GM21367 (cell line): ENCODE measurements at regions not wholly inside any gene's neighbourhood (a gene's known extent, or its start where the extent isn't known, plus 50 kb on each side); places are given as distances from the start of the nearest gene placed in this dataset.
"Not testable (repeated sequence)": the region's sequence is repeated elsewhere in the genome, so short reads cannot be mapped to it uniquely, and the experiment has no call there.

Experiments used
- ATAC-seq: cut with Tn5 transposase; IDR thresholded peaks from one replicate; pipeline ENCODE4 v1.9.1; 2021; ENCODE audit not compliant: unreplicated experiment

DNA sequence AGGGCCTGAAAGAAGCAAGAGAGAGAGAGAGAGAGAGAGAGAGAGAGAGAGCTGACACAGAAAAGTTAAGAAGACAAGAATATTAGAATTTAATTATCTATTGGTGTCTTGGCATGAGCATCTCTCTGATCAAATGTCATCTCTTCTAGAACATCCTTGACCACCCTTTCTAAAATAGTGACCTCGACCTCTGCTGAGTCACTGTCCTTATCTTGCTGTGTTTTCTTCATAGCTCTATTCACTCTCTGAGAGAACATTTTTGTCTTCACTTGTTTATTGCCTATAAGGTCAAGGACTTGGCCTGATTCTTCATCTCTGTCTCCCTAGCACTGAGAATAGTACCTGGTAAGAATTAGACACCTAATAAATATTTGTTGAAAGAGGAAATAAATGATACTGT lies 383.8 kb upstream of the RPS23 start:
- ATAC-seq: no peak

- no peak for ATAC-seq
These were observed 383.3 kb upstream of the RPS23 start for GRCh38 chr5:82661462-82661861.

GRCh38 chr5:82659115-82659514 lies 381.0 kb upstream of the RPS23 start:
- ATAC-seq: no peak

DNA sequence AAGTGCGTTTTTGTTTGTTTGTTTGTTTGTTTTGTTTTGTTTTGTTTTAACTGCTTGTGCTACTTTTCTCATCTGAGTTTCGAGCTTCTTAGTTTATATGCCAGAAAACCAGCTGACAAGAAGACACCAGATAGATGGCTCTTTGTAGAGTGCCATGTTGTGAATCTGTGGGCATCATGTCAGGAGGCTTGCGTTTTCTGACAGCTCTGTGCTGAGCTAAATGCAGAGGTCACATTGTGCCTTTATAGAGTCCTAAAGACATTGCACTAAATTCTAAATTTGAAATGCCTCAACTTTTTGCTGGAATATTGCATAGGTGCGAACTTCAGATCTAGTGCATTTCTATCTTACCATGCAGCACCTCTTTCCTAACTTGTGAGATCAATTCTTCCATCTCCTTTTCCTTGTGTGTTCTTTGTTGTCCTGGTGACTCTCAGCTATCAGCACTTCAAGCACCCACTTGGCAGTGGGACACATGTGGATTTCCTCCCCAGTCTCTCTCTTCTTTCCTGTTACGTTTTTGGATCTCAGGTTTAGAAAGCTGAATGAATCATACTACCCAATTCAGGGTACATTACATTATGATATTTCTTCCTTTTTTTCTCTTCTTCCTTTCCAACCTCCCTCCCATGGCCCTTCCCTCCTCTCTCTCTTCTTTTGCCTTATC lies 379.0 kb upstream of the RPS23 start:
- no peak for ATAC-seq

- ATAC-seq: no peak
These were observed 378.2 kb upstream of the RPS23 start for GRCh38 chr5:82656341-82656761.

DNA sequence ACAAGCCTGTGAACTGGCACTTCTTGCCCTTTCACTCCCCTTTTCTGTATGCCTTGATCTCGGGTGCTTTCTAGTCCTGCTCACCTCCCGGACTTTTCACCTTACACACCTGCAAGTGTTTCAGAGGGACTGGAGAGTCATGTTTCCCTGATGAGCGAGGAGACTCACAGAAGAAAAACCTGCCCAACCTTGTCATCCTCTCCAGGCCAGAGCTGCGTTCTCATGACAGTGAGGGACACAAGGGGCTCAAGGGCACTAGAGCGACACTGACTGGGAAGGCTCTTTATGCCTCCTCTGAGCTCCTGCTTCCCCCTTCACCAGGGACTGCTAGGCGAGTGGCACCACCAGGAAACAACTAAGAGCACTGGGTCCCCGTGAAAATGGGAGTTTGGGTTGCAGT lies 376.9 kb upstream of the RPS23 start:
- ATAC-seq: no peak

DNA sequence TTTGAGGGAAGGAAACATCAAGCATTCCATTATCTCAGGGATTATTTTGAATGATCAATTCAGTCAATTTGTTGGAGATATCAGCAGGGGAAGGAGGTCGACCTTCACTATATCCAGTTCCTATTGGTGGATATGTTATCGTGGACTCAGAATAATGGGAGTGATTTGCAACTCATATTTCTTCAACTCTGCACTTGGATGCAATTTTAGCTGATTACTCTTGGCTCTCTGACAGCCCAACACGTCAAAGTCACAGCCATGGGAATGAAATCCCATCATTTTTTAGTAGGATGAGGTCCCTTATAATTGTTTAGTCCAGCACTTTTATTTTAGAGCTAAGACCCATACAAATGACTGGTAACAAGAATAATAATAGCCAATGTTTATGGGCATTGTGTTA lies 371.8 kb upstream of the RPS23 start:
- ATAC-seq: no peak

GRCh38 chr5:82644766-82645165 lies 366.6 kb upstream of the RPS23 start:
- no peak for ATAC-seq

DNA sequence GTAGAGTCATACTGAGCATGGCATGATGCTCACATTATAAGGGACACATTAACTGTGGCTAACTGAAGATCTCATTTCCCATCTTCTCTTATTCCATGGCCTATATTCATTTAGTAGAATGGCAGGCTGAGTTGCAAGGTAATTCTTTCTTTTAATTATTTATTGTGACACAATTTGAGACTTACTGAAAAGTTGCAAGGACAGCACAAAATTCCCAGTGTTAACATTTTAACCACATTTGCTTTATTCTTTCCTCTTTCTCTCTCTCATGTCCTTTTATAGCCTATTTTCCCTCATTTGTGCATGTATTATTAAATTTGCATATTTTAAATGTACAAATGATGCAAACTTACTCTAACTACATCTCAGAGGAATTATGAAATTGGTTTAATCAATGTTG lies 366.1 kb upstream of the RPS23 start:
- no peak for ATAC-seq

DNA sequence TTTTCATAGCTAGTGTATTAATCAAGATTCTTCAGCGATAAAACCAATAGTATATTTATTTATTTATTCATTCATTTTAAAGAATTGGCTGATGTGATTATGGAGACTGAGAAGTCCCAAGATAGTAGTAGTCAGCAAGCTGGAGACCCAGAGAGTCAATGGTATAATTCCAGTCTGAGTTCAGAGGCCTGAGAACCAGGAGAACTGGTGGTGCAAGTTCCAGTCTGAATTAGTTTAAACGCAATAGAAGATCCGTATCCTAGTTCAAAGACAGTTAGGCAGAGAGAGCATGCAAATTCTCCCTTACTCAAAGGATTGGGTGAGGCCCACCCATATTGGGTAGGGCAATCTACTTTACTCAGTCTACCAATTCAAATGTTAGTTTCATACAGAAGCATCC lies 364.2 kb upstream of the RPS23 start:
- no peak for ATAC-seq

- ATAC-seq: peak; percentile 78
These were observed 363.3 kb upstream of the RPS23 start for GRCh38 chr5:82641331-82642003.

DNA sequence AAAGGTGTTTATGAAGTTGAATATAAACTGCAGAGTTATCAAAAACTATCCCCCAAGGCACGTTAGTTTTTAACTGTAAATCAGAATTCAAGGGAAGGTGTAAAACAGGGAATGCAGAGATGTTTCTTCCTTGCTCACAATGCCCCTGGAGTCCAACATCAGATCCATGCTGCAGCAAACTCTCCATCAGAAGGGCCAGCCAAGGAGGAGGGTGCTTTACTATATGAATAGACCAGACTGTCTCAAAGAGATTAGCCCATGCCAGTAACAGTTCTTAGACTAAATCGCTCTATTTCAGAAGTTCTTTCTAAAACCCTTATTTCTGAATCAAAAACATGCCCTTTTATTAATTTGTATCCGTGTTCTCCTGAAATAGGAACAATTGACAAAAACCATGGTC lies 362.8 kb upstream of the RPS23 start:
- ATAC-seq: no peak

DNA sequence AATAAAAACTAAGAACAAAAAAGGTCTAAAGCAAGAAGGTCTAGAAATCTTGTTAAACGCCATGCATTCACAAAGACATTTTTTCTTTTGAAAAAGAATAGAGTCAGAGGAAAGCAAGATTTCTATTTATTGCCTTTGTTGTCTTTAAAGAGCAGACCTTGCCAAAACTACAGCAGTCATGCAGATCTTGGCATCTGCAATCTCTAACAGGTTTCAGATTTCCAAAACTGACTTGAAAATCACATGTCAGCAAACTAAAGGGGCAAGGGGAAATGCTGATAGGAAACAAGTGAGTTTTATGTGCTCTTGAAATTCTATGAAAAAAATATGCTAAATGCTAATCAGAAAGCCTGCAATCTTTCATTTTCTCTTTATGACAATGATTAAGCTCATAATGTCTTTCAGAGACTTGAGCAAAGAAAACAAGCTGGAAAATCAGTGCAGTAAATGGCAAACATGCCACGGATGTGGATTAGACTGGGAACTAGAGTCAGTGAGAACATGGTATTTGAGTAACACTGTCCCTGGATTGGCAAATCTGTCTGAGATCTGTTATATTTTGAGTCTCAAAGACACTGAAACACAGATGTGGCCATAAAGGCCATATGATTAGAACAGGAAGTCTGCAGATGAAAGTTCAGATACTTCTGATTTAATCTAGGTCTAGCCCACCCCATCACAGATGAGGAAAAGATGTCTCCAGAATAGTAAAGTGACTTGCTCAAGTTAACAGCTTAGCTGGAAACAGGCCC lies 361.4 kb upstream of the RPS23 start:
- no peak for ATAC-seq

DNA sequence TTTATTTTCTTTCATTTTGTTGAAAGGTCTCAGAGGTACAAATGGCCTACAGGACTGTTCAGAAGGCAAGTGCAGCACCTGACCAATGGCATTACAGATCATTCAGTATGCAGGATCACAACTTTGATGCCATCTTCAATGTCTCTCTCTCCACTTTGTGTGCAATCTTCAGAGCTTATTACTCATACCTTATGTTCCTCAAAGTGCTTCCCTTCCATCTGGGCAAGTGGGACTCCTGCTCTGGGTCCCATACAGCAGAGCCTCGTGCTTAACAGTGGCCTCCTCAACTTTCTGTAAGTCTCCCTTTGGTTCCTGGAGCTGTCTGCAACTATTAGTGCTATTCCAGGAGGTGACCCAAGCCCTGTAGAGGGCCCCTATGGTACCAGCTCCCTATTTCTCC lies 358.4 kb upstream of the RPS23 start:
- ATAC-seq: no peak

DNA sequence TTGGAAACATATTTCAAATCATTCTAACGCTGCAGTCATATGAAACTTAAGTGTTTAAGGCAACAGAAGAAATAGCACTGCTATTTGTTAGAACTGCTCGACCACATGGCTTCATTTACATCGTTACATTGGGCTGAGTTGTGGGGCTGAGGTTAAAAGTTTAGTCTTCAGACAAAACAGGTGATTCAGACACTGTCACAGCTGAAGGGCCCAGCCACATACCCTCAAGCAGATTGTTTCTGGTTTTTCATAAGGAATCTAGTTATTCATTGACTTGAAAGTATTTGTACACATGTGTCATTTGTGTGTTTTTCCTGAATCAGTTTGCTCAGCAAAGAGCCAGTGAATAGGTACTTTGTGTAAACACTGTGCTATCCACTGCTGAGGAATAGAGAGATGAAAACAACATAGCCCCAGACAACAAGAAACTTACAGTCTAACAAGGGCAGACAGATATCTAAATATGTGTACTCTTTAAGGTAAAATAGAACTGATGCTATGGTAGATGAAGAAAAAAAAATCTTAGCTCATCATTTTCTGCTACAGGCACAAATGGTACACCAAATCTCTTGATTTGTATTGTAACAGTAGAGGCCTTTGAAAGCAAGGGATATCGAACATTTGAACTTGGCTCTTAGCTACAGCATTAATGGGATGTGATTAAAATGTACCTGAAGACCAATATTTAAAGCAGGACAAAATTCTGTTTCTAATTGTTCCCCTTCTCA lies 357.6 kb upstream of the RPS23 start:
- no peak for ATAC-seq

GRCh38 chr5:82628364-82628910 lies 350.3 kb upstream of the RPS23 start:
- no peak for ATAC-seq

DNA sequence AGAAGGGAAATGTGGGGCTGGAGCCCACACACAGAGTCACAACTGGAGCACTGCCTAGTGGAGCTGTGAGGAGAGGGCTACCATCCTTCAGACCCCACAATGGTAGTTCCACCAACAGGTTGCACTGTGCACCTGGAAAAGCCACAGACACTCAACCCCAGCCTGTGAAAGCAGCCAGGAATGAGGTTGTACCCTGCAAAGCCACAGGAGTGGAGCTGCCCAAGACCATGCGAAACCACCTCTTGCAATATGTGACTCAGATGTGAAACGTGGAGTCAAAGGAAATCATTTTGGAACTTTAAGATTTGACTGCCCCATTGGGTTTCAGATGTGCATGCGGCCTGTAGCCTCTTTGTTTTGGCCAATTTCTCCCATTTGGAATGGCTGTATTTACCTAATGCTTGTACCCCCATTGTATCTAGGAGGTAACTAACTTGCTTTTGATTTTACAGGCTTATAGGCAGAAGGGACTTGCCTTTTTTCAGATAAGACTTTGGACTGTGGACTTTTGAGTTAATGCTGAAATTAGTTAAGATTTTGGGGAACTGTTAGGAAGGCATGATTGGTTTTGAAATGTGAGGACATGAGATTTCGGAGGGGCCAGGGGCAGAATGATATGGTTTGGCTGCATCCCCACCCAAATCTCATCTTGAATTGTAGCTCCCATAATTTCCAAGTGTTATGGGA lies 348.9 kb upstream of the RPS23 start:
- not testable (repeated sequence) for ATAC-seq

GRCh38 chr5:82626012-82626411 lies 347.9 kb upstream of the RPS23 start:
- not testable (repeated sequence) for ATAC-seq

DNA sequence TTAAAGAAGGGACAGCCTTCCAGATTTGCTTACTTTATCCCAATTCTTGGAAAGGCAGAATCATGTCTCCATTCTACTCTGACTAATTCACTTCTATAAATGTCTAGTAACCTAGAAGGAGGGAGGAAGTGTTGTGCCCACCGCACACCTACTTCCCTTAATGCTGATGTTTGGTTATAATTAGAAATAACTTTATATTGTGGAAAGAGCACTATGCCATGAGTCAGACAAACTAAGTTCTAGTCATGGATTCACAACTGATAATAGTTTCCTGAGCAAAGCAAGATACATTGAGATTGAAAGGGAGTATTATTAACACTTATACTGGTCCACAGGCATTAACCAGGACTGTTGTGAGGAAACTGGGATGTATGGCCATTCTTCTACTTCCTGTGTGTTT lies 345.9 kb upstream of the RPS23 start:
- no peak for ATAC-seq

- ATAC-seq: no peak
These were observed 344.8 kb upstream of the RPS23 start for GRCh38 chr5:82622711-82623514.
